Activated naive CD4-positive, alpha-beta T cell treated with anti-CD3 and anti-CD28 coated beads, Interleukin-2, amount 50 U/mL, for 16 hours (primary cell): ENCODE measurements at regions not wholly inside any gene's neighbourhood (a gene's known extent, or its start where the extent isn't known, plus 50 kb on each side); places are given as distances from the start of the nearest gene placed in this dataset.

Experiments used
- DNase-seq: peaks from one replicate; pipeline ENCODE4 v3.0.0-alpha.2; 2020

- no peak for DNase-seq
Measured at GRCh38 chr1:60984062-60984799, 98.1 kb upstream of the NFIA start.

DNA sequence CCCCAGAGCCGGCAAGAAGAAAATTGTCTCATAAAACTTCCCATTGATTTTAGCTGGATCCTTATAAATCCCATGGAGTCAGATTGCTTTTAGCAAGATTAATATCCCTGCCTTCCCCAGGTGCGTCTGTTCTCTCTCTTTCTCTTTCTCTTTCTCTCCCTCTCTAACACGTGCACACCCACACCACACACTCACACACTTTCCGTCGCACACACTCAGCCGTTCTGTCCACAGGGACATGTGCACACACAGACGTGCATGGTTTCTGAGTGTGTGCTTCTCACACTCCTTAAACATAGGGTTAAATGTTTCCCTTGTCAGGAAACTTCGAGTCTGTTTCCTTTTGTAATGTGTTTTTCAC lies 98.7 kb upstream of the NFIA start:
- DNase-seq: no peak

DNA sequence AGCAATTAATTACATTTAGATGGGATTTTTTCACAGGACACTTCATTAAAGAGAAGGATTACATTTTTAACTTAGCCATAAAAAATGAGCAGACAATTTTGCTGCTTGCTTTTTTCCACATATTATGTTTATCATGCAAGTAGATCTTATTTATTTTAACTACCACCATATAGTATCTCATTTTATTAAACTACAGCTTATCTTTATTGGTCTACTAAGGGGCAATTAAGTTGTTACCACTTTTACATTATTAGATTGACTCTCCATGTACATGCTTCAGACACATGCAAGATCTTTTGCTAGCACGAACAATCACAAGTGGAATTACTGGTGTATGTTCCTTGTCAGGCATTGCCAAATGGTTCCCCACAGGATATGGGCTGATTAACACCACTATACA lies 99.8 kb upstream of the NFIA start:
- no peak for DNase-seq

DNA sequence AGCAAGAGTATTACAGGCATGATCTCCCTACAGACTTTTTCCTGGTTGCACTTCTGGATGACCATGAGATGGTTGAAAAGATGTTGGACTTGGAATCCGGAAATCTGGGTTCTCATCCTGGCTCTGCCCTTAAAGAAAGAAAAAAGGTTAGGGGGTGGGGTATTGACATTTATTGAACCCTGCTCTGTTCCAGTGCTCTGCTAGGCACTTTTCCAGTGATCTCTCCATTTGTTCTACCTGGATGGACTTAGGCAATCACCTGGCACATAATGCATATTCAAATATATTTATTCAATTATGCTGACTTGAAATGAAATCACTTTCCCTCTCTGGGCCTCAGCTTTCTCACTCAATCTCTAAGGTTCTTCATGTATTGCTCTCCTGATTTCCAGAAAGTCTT lies 101.0 kb upstream of the NFIA start:
- no peak for DNase-seq

GRCh38 chr1:60978421-60979357 lies 103.7 kb upstream of the NFIA start:
- peak; percentile 22 for DNase-seq

- no peak for DNase-seq
Measured at GRCh38 chr1:60977661-60978060, 104.7 kb upstream of the NFIA start.

DNA sequence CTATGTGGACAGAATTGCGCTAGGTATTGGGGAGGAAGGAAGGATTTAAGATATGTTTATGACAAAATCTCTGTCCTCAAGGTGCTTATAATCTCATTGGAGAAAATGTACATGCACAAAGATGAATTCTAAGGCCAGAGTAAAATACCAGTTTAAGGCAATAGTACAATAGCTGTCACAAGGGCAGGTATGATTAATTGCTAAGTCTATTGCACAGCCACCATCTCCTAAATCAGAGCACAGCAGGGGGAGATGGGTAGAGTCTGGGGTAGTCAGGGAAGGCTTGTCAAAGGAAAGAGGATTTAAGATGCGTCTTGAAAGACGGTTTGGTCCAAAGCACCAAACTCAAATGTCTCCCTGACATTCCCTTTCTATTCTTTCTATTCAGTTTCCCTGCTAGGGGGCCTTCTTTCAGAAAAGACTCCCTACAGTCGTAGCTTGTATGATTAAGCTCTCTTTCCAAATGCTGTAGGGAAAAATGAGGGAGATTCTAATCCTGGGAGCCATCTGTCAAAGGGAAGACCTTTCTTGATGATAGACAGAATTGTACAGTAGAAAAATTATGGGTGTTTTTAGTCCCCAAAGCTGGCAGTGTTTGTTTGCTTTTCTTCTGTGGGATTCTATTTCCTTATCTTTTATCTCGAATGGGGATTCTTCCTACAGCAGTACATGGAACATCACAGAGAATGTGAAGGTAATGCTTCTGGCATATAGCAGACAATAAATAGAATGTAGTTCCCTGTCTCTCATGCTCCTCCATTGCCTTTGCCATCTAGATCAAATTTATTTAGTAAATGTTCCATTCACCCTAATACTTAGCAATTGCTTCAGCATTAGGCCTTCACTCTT lies 107.6 kb upstream of the NFIA start:
- no peak for DNase-seq

- DNase-seq: no peak
Measured at GRCh38 chr1:60973668-60974067, 108.7 kb upstream of the NFIA start.

- DNase-seq: no peak
Measured at GRCh38 chr1:60972841-60973364, 109.5 kb upstream of the NFIA start.

GRCh38 chr1:60971330-60971729 lies 111.0 kb upstream of the NFIA start:
- DNase-seq: no peak

DNA sequence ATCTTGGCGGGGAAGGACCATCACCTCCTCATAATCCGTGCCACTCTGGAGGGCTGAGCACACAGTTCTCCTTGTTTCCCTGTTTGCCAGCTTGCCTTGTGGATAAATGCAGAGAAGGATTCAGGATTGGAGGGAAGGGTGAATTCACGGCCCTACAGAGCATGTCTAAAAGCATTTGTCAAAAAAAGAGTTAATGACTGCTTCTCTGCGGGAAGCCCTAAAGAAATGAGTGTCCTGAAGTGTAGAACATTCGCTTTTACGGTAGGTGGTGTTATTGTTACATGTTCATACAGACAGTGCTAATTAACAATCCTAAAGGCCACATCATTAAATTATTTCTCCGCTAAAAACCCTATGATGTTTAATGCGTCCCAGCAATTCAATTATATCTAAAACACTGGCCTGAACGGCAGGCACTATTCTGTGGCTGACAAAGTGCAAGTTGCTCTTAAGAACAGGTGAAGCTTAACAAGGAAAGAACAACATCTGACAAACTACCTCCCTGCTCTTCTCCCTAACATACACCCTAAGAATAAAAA lies 112.3 kb upstream of the NFIA start:
- DNase-seq: no peak

- DNase-seq: no peak
Measured at GRCh38 chr1:60965280-60965854, 117.0 kb upstream of the NFIA start.

DNA sequence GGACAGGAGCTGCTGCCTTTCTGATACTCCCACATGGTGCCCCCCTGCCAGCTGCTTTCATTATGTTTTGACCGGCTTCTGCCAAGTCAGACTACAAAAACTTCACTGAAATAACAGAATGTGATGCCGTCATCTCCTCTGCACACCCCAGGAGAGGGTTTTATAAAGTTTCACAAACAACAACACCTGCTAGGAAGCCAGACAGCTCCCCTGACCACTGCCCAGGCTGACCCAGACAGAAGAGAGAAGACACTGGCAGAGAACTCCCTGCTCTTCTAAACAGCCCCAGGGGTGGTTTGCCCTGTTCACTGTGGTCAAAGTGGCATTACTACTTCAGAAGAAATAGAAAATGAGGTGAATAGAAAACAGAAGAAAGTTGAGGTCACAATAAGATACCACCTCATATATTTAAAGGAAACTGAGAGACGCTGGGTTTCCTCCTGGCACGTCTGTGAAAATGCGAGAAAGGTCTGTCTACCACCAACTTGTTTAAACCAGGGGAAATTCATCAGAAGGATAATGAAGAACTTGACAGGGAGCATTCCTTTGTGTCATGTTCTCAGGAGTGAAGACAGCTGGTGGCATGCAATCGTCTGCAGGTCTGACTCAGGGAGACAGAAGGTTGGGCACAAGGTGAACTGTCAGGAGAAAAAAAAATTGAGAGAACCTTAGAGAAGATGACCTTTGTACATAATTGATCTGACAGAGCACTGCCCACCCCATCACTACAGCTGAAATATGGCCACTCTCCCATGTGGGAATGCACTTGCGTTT lies 119.0 kb upstream of the NFIA start:
- DNase-seq: no peak

- no peak for DNase-seq
Measured at GRCh38 chr1:60960891-60961461, 121.4 kb upstream of the NFIA start.

GRCh38 chr1:60959701-60960100 lies 122.7 kb upstream of the NFIA start:
- no peak for DNase-seq

- DNase-seq: no peak
Measured at GRCh38 chr1:60958001-60958400, 124.4 kb upstream of the NFIA start.

DNA sequence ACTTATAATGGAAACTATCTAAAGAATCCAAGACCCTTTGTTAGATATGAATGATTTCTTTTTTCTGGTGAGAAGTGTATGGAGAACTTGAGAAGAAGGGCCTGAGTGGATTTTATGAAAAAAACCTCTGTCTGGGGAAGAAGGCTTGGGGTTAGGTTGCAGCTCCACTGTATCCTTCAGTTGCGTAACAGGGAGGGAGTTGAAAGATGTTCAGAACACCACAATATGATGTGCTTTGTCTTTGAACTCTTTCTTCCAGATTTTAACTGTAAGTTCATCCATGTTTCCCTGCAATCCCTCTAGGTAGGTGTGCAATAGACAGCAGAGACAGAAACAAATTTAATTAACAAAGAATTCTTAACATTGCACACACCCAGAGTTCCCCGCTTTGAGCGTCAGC lies 125.8 kb upstream of the NFIA start:
- no peak for DNase-seq

GRCh38 chr1:60952612-60953111 lies 129.7 kb upstream of the NFIA start:
- DNase-seq: no peak

DNA sequence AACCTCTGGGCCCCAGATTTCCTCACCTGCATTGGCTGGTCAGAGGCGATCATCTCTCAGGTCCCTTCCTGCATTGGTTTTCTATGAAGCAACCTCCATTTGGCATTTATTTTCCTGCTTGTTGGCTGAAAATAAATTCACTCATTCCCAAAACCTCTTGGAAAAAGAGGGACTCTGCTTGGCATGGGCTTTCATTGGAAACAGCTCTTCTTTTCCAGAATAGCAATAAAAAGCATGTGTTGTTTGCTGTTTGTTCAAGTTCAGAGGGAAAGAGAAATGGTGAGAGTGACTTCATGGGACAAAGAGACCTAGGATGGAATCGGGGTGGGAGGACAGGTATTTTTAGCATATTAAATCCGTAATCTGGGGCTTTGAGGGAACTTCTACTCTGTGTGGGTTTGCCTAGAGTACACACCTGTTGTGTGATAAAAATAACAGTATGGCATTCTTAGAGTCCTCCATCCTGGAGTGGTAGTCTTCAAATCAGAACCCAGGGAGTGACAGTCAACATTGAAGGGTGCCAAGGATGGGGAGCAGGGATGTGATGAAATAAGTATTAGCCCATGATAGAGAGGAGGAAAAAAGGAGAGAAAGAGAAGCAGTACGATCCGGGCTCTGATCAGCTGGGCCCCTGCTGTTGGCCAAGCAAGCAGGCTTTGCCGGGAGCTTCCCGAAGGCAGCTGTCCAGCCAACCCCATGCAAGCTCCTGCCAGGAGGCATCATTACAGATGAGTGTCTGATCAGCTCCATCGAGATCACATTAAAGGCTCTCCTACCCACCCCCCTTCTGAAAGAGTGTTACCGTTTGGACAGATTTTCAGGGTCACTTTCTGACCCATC lies 131.9 kb upstream of the NFIA start:
- DNase-seq: no peak

DNA sequence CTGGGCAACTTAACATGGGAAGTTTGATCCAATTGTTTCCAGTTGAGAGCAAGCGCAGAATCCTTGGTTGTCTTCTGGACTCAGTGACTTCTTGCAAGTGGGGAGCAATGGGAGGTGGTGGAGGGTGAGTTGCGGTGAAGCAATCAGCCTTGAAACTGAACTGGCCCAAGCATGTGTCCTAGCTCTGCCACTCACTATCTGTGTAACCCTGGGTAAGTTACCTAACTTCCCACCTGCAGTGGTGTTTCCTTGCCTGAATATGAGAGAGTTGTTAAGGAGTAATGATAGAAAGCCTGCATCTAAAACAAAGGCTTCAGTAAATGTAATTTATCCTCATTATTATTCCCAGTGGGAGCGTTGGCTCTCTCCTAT lies 132.5 kb upstream of the NFIA start:
- no peak for DNase-seq
